Upper lobe of left lung (tissue), 6 donors: ENCODE measurements at regions not wholly inside any gene's neighbourhood (a gene's known extent, or its start where the extent isn't known, plus 50 kb on each side); places are given as distances from the start of the nearest gene placed in this dataset.

Source experiments
- ATAC-seq, 2 donors: fragments of 200-7000 bp; cut with Tn5 transposase; one replicate each; pipeline ENCODE4 v1.9.1; 2022; ENCODE audit warnings: mild to moderate bottlenecking in 2 of 2, moderate library complexity in 2 of 2; ENCODE audit not compliant: low FRiP score in 2 of 2
- DNase-seq, 2 donors: peaks; one replicate each; pipeline ENCODE4 v3.0.0-alpha.2; 2019 to 2020
- H3K27ac ChIP-seq, 4 donors: fragments of 200-600 bp; sonication (generic); one replicate each; pipeline ENCODE4 v1.5.1; 2016 to 2019
- H3K27me3 ChIP-seq, 4 donors: fragments of 200-600 bp; sonication (generic); one replicate each; pipeline ENCODE4 v1.5.1; 2017 to 2019
- H3K36me3 ChIP-seq, 4 donors: fragments of 200-600 bp; sonication (generic); one replicate each; pipeline ENCODE4 v1.5.1; 2016 to 2019
- H3K4me1 ChIP-seq, 4 donors: fragments of 200-600 bp; sonication (generic); one replicate each; pipeline ENCODE4 v1.5.1; 2018 to 2019
- H3K4me3 ChIP-seq, 4 donors: fragments of 200-600 bp; sonication (generic); one replicate each; pipeline ENCODE4 v1.5.1; 2017 to 2019; ENCODE audit warnings: mild to moderate bottlenecking in 2 of 4, moderate library complexity in 1 of 4
- H3K9me3 ChIP-seq, 4 donors: fragments of 200-600 bp; sonication (generic); one replicate each; pipeline ENCODE4 v1.5.1; 2018 to 2019
- EP300 ChIP-seq, 4 donors: sonication (generic); formaldehyde crosslinking; IDR thresholded peaks; one replicate each; pipeline ENCODE4 v1.5.1; 2017; ENCODE audit warnings: antibody characterized with exemption in 4 of 4, control low read depth in 2 of 4
- POLR2A ChIP-seq, 4 donors: fragments of 450-650 bp; IDR thresholded peaks; one replicate each; pipeline ENCODE4 v1.5.1; 2016 to 2017; ENCODE audit warnings: antibody characterized with exemption in 4 of 4, mild to moderate bottlenecking in 2 of 4
- POLR2AphosphoS5 ChIP-seq, 2 donors: sonication (generic); formaldehyde crosslinking; IDR thresholded peaks; one replicate each; pipeline ENCODE4 v1.5.1; 2017; ENCODE audit warnings: antibody characterized with exemption in 2 of 2
- WGBS, 2 donors: methylation state at CpG; one replicate each; pipeline ENCODE4 v1.1.5; 2017 to 2018; 5-methylcytosine and 5-hydroxymethylcytosine counted together
- TF ChIP-seq, protein P1 (sequence below), 6 experiments: fragments of 450-650 bp in 4 of 6; fragments of 200-600 bp in 2 of 6; sonication (generic) in 2 of 6; IDR thresholded peaks; one replicate each; pipeline ENCODE4 v1.5.1; 2016 to 2019; ENCODE audit warnings: antibody characterized with exemption in 6 of 6
- donor health status: DM: no; HTN: no; CAD: no; lungs with moderate emphysema.
- donor health status: DM: no; HTN: yes; CAD: no; lungs with severe emphysema.

GRCh38 chr6:85802162-85802561, 159.5 kb upstream of the SYNCRIP start:
- no peak overlapping the region for H3K27ac ChIP-seq
- DNase-seq (no peak), ATAC-seq (no peak)
- peaks cover 0 to under 1% (median 0%) of the 10 kb centered on the region in 4 donors for H3K9me3 ChIP-seq
- no peak overlapping the region for H3K4me3 ChIP-seq
- TF ChIP-seq POLR2AphosphoS5 (IDR thresholded peaks at IDR 0.05) (no peak), EP300 (IDR thresholded peaks at IDR 0.05) (no peak), POLR2A (IDR thresholded peaks at IDR 0.05) (no peak)
- TF ChIP-seq, protein P1, sequence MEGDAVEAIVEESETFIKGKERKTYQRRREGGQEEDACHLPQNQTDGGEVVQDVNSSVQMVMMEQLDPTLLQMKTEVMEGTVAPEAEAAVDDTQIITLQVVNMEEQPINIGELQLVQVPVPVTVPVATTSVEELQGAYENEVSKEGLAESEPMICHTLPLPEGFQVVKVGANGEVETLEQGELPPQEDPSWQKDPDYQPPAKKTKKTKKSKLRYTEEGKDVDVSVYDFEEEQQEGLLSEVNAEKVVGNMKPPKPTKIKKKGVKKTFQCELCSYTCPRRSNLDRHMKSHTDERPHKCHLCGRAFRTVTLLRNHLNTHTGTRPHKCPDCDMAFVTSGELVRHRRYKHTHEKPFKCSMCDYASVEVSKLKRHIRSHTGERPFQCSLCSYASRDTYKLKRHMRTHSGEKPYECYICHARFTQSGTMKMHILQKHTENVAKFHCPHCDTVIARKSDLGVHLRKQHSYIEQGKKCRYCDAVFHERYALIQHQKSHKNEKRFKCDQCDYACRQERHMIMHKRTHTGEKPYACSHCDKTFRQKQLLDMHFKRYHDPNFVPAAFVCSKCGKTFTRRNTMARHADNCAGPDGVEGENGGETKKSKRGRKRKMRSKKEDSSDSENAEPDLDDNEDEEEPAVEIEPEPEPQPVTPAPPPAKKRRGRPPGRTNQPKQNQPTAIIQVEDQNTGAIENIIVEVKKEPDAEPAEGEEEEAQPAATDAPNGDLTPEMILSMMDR (IDR thresholded peaks at IDR 0.05) = no peak
- no peaks in the 10 kb centered on the region for H3K4me1 ChIP-seq
- no peaks in the 10 kb centered on the region for H3K27me3 ChIP-seq
- H3K36me3 ChIP-seq = no peaks in the 10 kb centered on the region
- 59 to 67% methylated on average over 1 of the region's 1 CpG for WGBS, 2 donors

DNA sequence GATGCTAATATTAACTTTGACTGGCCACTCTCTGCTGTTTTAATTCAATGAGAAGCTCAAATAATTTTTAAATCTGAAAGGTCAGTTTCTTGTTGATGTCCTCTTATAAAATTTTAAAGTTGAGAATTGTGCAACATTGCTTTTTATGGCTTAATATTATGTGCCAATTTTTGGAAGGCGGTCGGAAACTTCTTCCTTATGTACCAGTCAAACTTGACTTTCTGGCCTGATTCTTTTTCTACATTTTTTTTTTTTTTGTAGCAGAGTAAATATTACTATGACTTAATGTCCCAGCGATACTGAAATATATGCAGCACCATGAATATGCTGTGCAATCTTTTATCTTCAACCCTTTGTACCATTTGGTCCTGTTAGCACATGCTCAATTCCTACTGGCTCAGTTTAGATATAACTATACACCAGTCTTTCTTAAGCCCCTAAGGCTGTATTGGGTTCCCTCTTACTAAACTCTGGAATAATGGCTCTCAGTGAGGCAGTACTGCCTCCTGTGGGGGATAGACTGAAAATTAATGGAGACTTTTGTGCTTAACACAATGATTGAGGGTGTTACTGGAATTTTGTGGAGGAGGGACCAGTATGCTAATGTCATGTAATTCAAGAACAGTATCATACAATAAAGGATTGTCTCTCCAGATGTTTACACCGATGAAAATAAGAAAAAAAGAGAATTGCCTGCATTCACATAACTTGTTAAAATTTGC, 156.4 kb upstream of the SYNCRIP start:
- H3K4me1 ChIP-seq = no peaks in the 10 kb centered on the region
- TF ChIP-seq, protein P1 (IDR thresholded peaks at IDR 0.05) = no peak
- no peak for TF ChIP-seq POLR2A (IDR thresholded peaks at IDR 0.05)
- TF ChIP-seq EP300 (IDR thresholded peaks at IDR 0.05) = no peak
- TF ChIP-seq POLR2AphosphoS5 (IDR thresholded peaks at IDR 0.05) = no peak
- H3K27me3 ChIP-seq = no peaks in the 10 kb centered on the region
- H3K4me3 ChIP-seq = no peak overlapping the region
- 68 to 71% methylated on average over 4 of the region's 4 CpGs for WGBS, 2 donors
- DNase-seq (no peak), ATAC-seq (no peak)
- no peaks in the 10 kb centered on the region for H3K36me3 ChIP-seq
- no peak overlapping the region for H3K27ac ChIP-seq
- H3K9me3 ChIP-seq = no peaks in the 10 kb centered on the region

GRCh38 chr6:85797993-85798392, 155.3 kb upstream of the SYNCRIP start:
- ATAC-seq (no peak), DNase-seq (no peak)
- no peaks in the 10 kb centered on the region for H3K4me1 ChIP-seq
- TF ChIP-seq, protein P1 (IDR thresholded peaks at IDR 0.05) = no peak
- TF ChIP-seq POLR2AphosphoS5 (IDR thresholded peaks at IDR 0.05) = no peak
- TF ChIP-seq EP300 (IDR thresholded peaks at IDR 0.05) = no peak
- TF ChIP-seq POLR2A (IDR thresholded peaks at IDR 0.05) = no peak
- no peaks in the 10 kb centered on the region for H3K36me3 ChIP-seq
- H3K9me3 ChIP-seq = no peaks in the 10 kb centered on the region
- H3K27me3 ChIP-seq = no peaks in the 10 kb centered on the region
- H3K4me3 ChIP-seq = no peak overlapping the region
- 51 to 63% methylated on average over 2 of the region's 2 CpGs for WGBS, 2 donors
- H3K27ac ChIP-seq = no peak overlapping the region

- no peak overlapping the region for H3K27ac ChIP-seq
- no peak for DNase-seq
- H3K27me3 ChIP-seq = no peaks in the 10 kb centered on the region
- ATAC-seq = no peak
- no peaks in the 10 kb centered on the region for H3K36me3 ChIP-seq
- H3K4me1 ChIP-seq = no peaks in the 10 kb centered on the region
- no peak for TF ChIP-seq POLR2A (IDR thresholded peaks at IDR 0.05)
- no peak for TF ChIP-seq EP300 (IDR thresholded peaks at IDR 0.05)
- TF ChIP-seq POLR2AphosphoS5 (IDR thresholded peaks at IDR 0.05) = no peak
- TF ChIP-seq, protein P1 (IDR thresholded peaks at IDR 0.05) = no peak
- no peaks in the 10 kb centered on the region for H3K9me3 ChIP-seq
- no peak overlapping the region for H3K4me3 ChIP-seq
Measured at GRCh38 chr6:85795945-85796344, 153.3 kb upstream of the SYNCRIP start.

DNA sequence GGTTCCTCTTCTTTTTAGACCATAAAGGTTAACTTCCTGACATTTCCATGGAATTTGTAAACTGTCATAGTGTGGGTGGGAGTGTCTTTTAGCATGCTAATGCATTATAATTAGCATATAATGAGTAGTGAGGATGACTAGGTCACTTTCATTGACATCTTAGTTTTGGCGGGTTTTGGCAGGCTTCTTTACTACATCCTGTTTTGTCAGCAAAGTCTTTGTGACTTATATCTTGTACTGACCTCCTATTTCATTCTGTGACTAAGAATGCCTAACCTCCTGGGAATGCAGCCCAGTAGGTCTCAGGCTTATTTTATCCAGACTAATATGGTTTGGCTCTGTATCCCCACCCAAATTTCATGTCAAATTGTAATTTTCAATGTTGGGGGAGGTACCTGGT, 149.6 kb upstream of the SYNCRIP start:
- Histone ChIP-seq H3K4me3 (no peak overlapping the region), H3K4me1 (no peaks in the 10 kb centered on the region), H3K9me3 (no peaks in the 10 kb centered on the region), H3K36me3 (no peaks in the 10 kb centered on the region), H3K27ac (no peak overlapping the region), H3K27me3 (no peaks in the 10 kb centered on the region)
- no peak for DNase-seq
- TF ChIP-seq, protein P1 (IDR thresholded peaks at IDR 0.05) = no peak
- TF ChIP-seq POLR2AphosphoS5 (IDR thresholded peaks at IDR 0.05) (no peak), POLR2A (IDR thresholded peaks at IDR 0.05) (no peak), EP300 (IDR thresholded peaks at IDR 0.05) (no peak)
- no peak for ATAC-seq
- WGBS, 2 donors = 50 to 58% methylated on average over 1 of the region's 1 CpG
